ENCODE measurements at regions not wholly inside any gene's neighbourhood (a gene's known extent, or its start where the extent isn't known, plus 50 kb on each side); places are given as distances from the start of the nearest gene placed in this dataset.

GRCh38 chrX:129318375-129318774 lies 204.9 kb downstream of the SMARCA1 start:
- Histone ChIP-seq H3K27me3 (ENCODE audit: control insufficient read depth, extremely low read depth, insufficient read depth, low read length) (no peaks in the 10 kb centered on the region), H3K27ac (ENCODE audit: control insufficient read depth, insufficient read depth, low read length) (no peak overlapping the region), H3K9me3 (ENCODE audit: control insufficient read depth, low read depth, low read length) (no peaks in the 10 kb centered on the region), H3K79me2 (ENCODE audit: control insufficient read depth, insufficient read depth, low read length) (no peaks in the 10 kb centered on the region), H4K20me1 (ENCODE audit: control insufficient read depth, extremely low read depth, insufficient read depth, low read length) (no peaks in the 10 kb centered on the region), H3K4me1 (ENCODE audit: control insufficient read depth, extremely low read depth, insufficient read depth, low read length) (no peaks in the 10 kb centered on the region), H3K9me1 (ENCODE audit: control insufficient read depth, extremely low read depth, insufficient read depth, low read length) (no peaks in the 10 kb centered on the region), H2AFZ (ENCODE audit: control insufficient read depth, low read length) (no peak overlapping the region), H3K36me3 (ENCODE audit: control insufficient read depth in 2 of 2, extremely low read depth in 1 of 2, insufficient read depth in 2 of 2, low read length in 2 of 2) (no peaks in the 10 kb centered on the region), H3K4me3 (ENCODE audit: control insufficient read depth in 2 of 3, extremely low read depth in 1 of 3, insufficient read depth in 2 of 3, low read depth in 1 of 3, low read length in 3 of 3) (no peak overlapping the region), H3K4me2 (ENCODE audit: control insufficient read depth, extremely low read depth, insufficient read depth, low read depth, low read length) (no peak overlapping the region), H3K9ac (ENCODE audit: control insufficient read depth, extremely low read depth, insufficient read depth, low read length) (no peak overlapping the region)
- no peak for DNase-seq (ENCODE audit: low read depth, low spot score)
- FAIRE-seq = no peak
- dilution Hi-C loops (cut with MboI; ENCODE audit: extremely low pct_ligation_motif_present, low sequenced_read_pairs) = no loop called here
- peak; percentile 14 to 25 (median 19) for TF ChIP-seq CTCF (optimal IDR thresholded peaks at IDR 0.05 in 1 of 3, IDR thresholded peaks at IDR 0.05 in 1 of 3, conservative IDR thresholded peaks at IDR 0.05 in 1 of 3; ENCODE audit: extremely low read depth in 1 of 3, insufficient read depth in 2 of 3, low read length in 3 of 3)
- no peak for TF ChIP-seq EZH2 (IDR thresholded peaks at IDR 0.05; ENCODE audit: low read length)

- Histone ChIP-seq H3K4me3 (ENCODE audit: control insufficient read depth in 2 of 3, extremely low read depth in 1 of 3, insufficient read depth in 2 of 3, low read depth in 1 of 3, low read length in 3 of 3) (no peak overlapping the region), H3K9me3 (ENCODE audit: control insufficient read depth, low read depth, low read length) (no peaks in the 10 kb centered on the region), H3K36me3 (ENCODE audit: control insufficient read depth in 2 of 2, extremely low read depth in 1 of 2, insufficient read depth in 2 of 2, low read length in 2 of 2) (no peaks in the 10 kb centered on the region), H2AFZ (ENCODE audit: control insufficient read depth, low read length) (no peak overlapping the region), H4K20me1 (ENCODE audit: control insufficient read depth, extremely low read depth, insufficient read depth, low read length) (no peaks in the 10 kb centered on the region), H3K4me1 (ENCODE audit: control insufficient read depth, extremely low read depth, insufficient read depth, low read length) (no peaks in the 10 kb centered on the region), H3K27me3 (ENCODE audit: control insufficient read depth, extremely low read depth, insufficient read depth, low read length) (no peaks in the 10 kb centered on the region), H3K27ac (ENCODE audit: control insufficient read depth, insufficient read depth, low read length) (no peak overlapping the region), H3K9me1 (ENCODE audit: control insufficient read depth, extremely low read depth, insufficient read depth, low read length) (no peaks in the 10 kb centered on the region), H3K4me2 (ENCODE audit: control insufficient read depth, extremely low read depth, insufficient read depth, low read depth, low read length) (no peak overlapping the region), H3K79me2 (ENCODE audit: control insufficient read depth, insufficient read depth, low read length) (no peaks in the 10 kb centered on the region), H3K9ac (ENCODE audit: control insufficient read depth, extremely low read depth, insufficient read depth, low read length) (no peak overlapping the region)
- no peak for TF ChIP-seq EZH2 (IDR thresholded peaks at IDR 0.05; ENCODE audit: low read length)
- TF ChIP-seq CTCF (optimal IDR thresholded peaks at IDR 0.05 in 1 of 3, IDR thresholded peaks at IDR 0.05 in 1 of 3, conservative IDR thresholded peaks at IDR 0.05 in 1 of 3; ENCODE audit: extremely low read depth in 1 of 3, insufficient read depth in 2 of 3, low read length in 3 of 3) = no peak
- FAIRE-seq = no peak
- dilution Hi-C loops (cut with MboI; ENCODE audit: extremely low pct_ligation_motif_present, low sequenced_read_pairs) = no loop called here
- DNase-seq (ENCODE audit: low read depth, low spot score) = no peak
These were observed 206.8 kb downstream of the SMARCA1 start for GRCh38 chrX:129316461-129316860.

Data from keratinocyte (primary cell).